IMR-90 (cell line): ENCODE measurements at regions not wholly inside any gene's neighbourhood (a gene's known extent, or its start where the extent isn't known, plus 50 kb on each side); places are given as distances from the start of the nearest gene placed in this dataset.

Source experiments
- ATAC-seq: fragments of 200-7000 bp; cut with Tn5 transposase; 2 replicates; pipeline ENCODE4 v1.9.1; 2020; ENCODE audit warnings: low read depth, mild to moderate bottlenecking, moderate library complexity
- BruUV-seq: library from RNA; stranded (reverse); fragments of 400-500 nt; replicated peaks from 2 replicates; lab custom pipeline; 2021; lab: Mats Ljungman, UMichigan
- CTCF ChIA-PET: fragments of 300-600 bp; formaldehyde crosslinking; extraction: SDS; loops from one replicate; lab custom pipeline; 2021; ENCODE audit warnings: antibody characterized with exemption; lab: Yijun Ruan, JAX
- POLR2A ChIA-PET: fragments of 300-600 bp; sonication (Branson Sonifier 250); formaldehyde crosslinking; loops from one replicate; lab custom pipeline; 2022; ENCODE audit warnings: antibody characterized with exemption; ENCODE audit not compliant: unreplicated experiment; lab: Charles Lee
- DNase-seq: peaks from one replicate; pipeline ENCODE4 v3.0.0; 2013
- H2AFZ ChIP-seq: replicated peaks from 2 replicates; pipeline ENCODE3; 2013; ENCODE audit warnings: low read length, mild to moderate bottlenecking; ENCODE audit not compliant: poor library complexity
- H2AK5ac ChIP-seq: 2 replicates; pipeline ENCODE4 v1.6.1; 2013; ENCODE audit warnings: low read depth, low read length, inconsistent platforms
- H2AK9ac ChIP-seq: replicated peaks from 2 replicates; pipeline ENCODE3; 2013; ENCODE audit warnings: mild to moderate bottlenecking, low read depth, low read length, moderate library complexity; ENCODE audit not compliant: poor library complexity
- H2BK120ac ChIP-seq: 2 replicates; pipeline ENCODE4 v1.6.1; 2013; ENCODE audit warnings: low read depth, low read length, inconsistent platforms
- H2BK15ac ChIP-seq: 3 replicates; pipeline ENCODE4 v1.6.1; 2013; ENCODE audit warnings: low read depth, low read length, inconsistent platforms
- H2BK20ac ChIP-seq: 2 replicates; pipeline ENCODE4 v1.6.1; 2013; ENCODE audit warnings: low read depth, mild to moderate bottlenecking, inconsistent platforms, low read length, moderate library complexity
- H2BK5ac ChIP-seq: 2 replicates; pipeline ENCODE4 v1.6.1; 2013; ENCODE audit warnings: mild to moderate bottlenecking, low read depth, low read length, inconsistent platforms; ENCODE audit not compliant: poor library complexity, severe bottlenecking
- H3K14ac ChIP-seq: replicated peaks from 2 replicates; pipeline ENCODE4 v1.6.1; 2013; ENCODE audit warnings: low read depth, low read length, inconsistent platforms
- H3K18ac ChIP-seq: 2 replicates; pipeline ENCODE4 v1.6.1; 2013; ENCODE audit warnings: low read depth, low read length, control low read depth
- H3K23ac ChIP-seq: 2 replicates; pipeline ENCODE4 v1.6.1; 2013; ENCODE audit warnings: low read depth, low read length, inconsistent platforms
- H3K27ac ChIP-seq: 2 replicates; pipeline ENCODE4 v1.5.1; 2013; ENCODE audit warnings: mild to moderate bottlenecking, control low read depth, low read length; ENCODE audit not compliant: insufficient read depth
- H3K27me3 ChIP-seq: 2 replicates; pipeline ENCODE4 v1.6.1; 2013; ENCODE audit warnings: low read length; ENCODE audit not compliant: control insufficient read depth, insufficient read depth
- H3K36me3 ChIP-seq: 2 replicates; pipeline ENCODE4 v1.6.1; 2013; ENCODE audit warnings: low read length, mixed read lengths; ENCODE audit not compliant: control insufficient read depth, insufficient read depth
- H3K4ac ChIP-seq: 2 replicates; pipeline ENCODE4 v1.6.1; 2013; ENCODE audit warnings: low read depth, low read length, inconsistent platforms
- H3K4me1 ChIP-seq: 2 replicates; pipeline ENCODE4 v1.6.1; 2013; ENCODE audit warnings: low read length, mixed read lengths; ENCODE audit not compliant: control insufficient read depth, insufficient read depth
- H3K4me2 ChIP-seq: 2 replicates; pipeline ENCODE4 v1.6.1; 2013; ENCODE audit warnings: low read depth, mild to moderate bottlenecking, control low read depth, low read length, moderate library complexity
- H3K4me3 ChIP-seq: 2 replicates; pipeline ENCODE4 v1.5.1; 2013; ENCODE audit warnings: low read depth, mild to moderate bottlenecking, control low read depth, low read length, moderate library complexity; ENCODE audit not compliant: insufficient read depth
- H3K56ac ChIP-seq: 2 replicates; pipeline ENCODE4 v1.6.1; 2013; ENCODE audit warnings: low read length, inconsistent platforms; ENCODE audit not compliant: insufficient read depth; ENCODE audit errors: extremely low read depth
- H3K79me1 ChIP-seq, 2 experiments: 2 replicates each; pipeline ENCODE4 v1.6.1; 2013; ENCODE audit warnings: low read length in 2 of 2, inconsistent platforms in 1 of 2, low read depth in 1 of 2
- H3K9ac ChIP-seq: 2 replicates; pipeline ENCODE4 v1.6.1; 2013; ENCODE audit warnings: low read depth, low read length, control low read depth
- H3K9me1 ChIP-seq: 2 replicates; pipeline ENCODE4 v1.6.1; 2013; ENCODE audit warnings: low read length, inconsistent platforms; ENCODE audit not compliant: insufficient read depth
- H3K9me3 ChIP-seq: 2 replicates; pipeline ENCODE4 v1.6.1; 2013; ENCODE audit warnings: low read length; ENCODE audit not compliant: control insufficient read depth, insufficient read depth
- H4K20me1 ChIP-seq: 2 replicates; pipeline ENCODE4 v1.6.1; 2013; ENCODE audit warnings: low read length, inconsistent platforms; ENCODE audit not compliant: insufficient read depth
- H4K5ac ChIP-seq: 2 replicates; pipeline ENCODE4 v1.6.1; 2013; ENCODE audit warnings: mild to moderate bottlenecking, low read depth, low read length, control low read depth
- H4K8ac ChIP-seq, 2 experiments: 2 replicates each; pipeline ENCODE4 v1.6.1; 2013; ENCODE audit warnings: low read depth in 2 of 2, low read length in 2 of 2, control low read depth in 1 of 2, inconsistent platforms in 1 of 2
- H4K91ac ChIP-seq: 2 replicates; pipeline ENCODE4 v1.6.1; 2013; ENCODE audit warnings: low read depth, low read length, inconsistent platforms; ENCODE audit not compliant: insufficient read depth
- BHLHE40 ChIP-seq: fragments of 150-350 bp; IDR thresholded peaks from 2 replicates; pipeline ENCODE4 v1.6.1; 2016; ENCODE audit warnings: mild to moderate bottlenecking, low read depth, low read length
- CEBPB ChIP-seq: IDR thresholded peaks from 2 replicates; pipeline ENCODE4 v1.6.1; 2012; ENCODE audit warnings: low read depth, low read length, improper control_type of control experiment
- FOS ChIP-seq: fragments of 150-350 bp; IDR thresholded peaks from 2 replicates; pipeline ENCODE4 v1.6.1; 2016; ENCODE audit warnings: low read depth, low read length
- RFX5 ChIP-seq: IDR thresholded peaks from 2 replicates; pipeline ENCODE4 v1.8.0; 2012; ENCODE audit warnings: low read depth, mild to moderate bottlenecking, low read length, moderate library complexity
- WGBS, 2 experiments: methylation state at CpG; one replicate each; pipeline versions ENCODE4 v1.1.5 to v1.1.7; 2013; ENCODE audit warnings: missing lambda C conversion rate in 2 of 2; ENCODE audit not compliant: insufficient read length in 1 of 2; ENCODE audit errors: extremely low coverage in 2 of 2; 5-methylcytosine and 5-hydroxymethylcytosine counted together
- dilution Hi-C: fragments of 300-500 bp; cut with HindIII; formaldehyde crosslinking; loops from one replicate; pipeline ENCODE4 v1.14.3; 2018; ENCODE audit warnings: low sequenced_read_pairs; ENCODE audit not compliant: unreplicated experiment
- in situ Hi-C: fragments of 300-500 bp; cut with MboI; formaldehyde crosslinking; loops from 3 replicates; pipeline ENCODE4 v1.14.3; 2019; ENCODE audit warnings: low sequenced_read_pairs, inconsistent platforms, mixed read lengths
- intact Hi-C: fragments of 100-400 bp; cut with micrococcal nuclease; formaldehyde crosslinking; loops from 2 replicates; pipeline ENCODE4 v1.10.0; 2022

DNA sequence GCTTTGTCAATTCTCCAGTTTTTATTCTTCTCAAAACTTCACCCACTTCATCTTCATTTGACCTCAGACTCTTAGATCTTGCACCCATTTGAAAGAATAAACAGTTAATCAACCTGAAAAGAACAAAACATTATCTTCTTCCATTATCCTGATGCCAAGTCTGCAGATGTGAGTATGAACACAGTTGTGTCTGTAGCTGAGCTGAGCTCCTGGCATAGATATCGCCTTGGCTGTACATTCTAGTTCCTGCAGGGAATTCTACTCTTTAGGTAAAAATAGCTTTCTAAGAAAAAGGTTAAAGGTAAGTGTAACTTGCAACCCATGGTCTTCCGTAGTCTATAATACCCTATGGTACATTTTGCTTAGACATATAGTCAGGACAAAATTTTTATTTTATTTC, 169.7 kb downstream of the KCNA5 start:
- Histone ChIP-seq H2BK5ac (no peak overlapping the region), H3K36me3 (no peaks in the 10 kb centered on the region), H4K5ac (no peak overlapping the region), H3K4me1 (no peaks in the 10 kb centered on the region), H3K27ac (no peak overlapping the region), H3K18ac (no peak overlapping the region), H2BK15ac (no peak overlapping the region), H3K14ac (no peak overlapping the region), H3K4ac (no peak overlapping the region), H4K8ac (no peak overlapping the region), H3K9me3 (no peaks in the 10 kb centered on the region), H3K4me3 (no peak overlapping the region), H2BK120ac (no peak overlapping the region), H2BK20ac (no peak overlapping the region), H3K79me1 (no peaks in the 10 kb centered on the region), H2AFZ (no peak overlapping the region), H3K56ac (no peak overlapping the region), H4K91ac (no peak overlapping the region), H3K4me2 (no peak overlapping the region), H3K9ac (no peak overlapping the region), H4K20me1 (no peaks in the 10 kb centered on the region), H3K27me3 (peaks cover 41% of the 10 kb centered on the region), H3K9me1 (no peaks in the 10 kb centered on the region), H2AK9ac (no peak overlapping the region), H2AK5ac (no peak overlapping the region), H3K23ac (no peak overlapping the region)
- no TSS peak for BruUV-seq
- ChIA-PET CTCF (no interaction called here), POLR2A (no interaction called here)
- in situ Hi-C loops (no loop called here), intact Hi-C loops (no loop called here), dilution Hi-C loops (no loop called here)
- ATAC-seq (no peak), DNase-seq (no peak)
- TF ChIP-seq RFX5: no peak
- no peak for TF ChIP-seq FOS
- TF ChIP-seq CEBPB: no peak
- no peak for TF ChIP-seq BHLHE40
- WGBS, 2 experiments: no CpG with 5 or more reads among the region's 2 CpGs
